Cardiac fibroblast (primary cell): ENCODE measurements at regions not wholly inside any gene's neighbourhood (a gene's known extent, or its start where the extent isn't known, plus 50 kb on each side); places are given as distances from the start of the nearest gene placed in this dataset.
A peak's percentile ranks its signal among the peaks of the same experiment; 100 is the strongest.

Experiments
- DNase-seq, 2 donors: peaks; one replicate each; pipeline versions ENCODE4 v3.0.0 to v3.0.0-alpha.2; 2010; ENCODE audit warnings: low read depth in 2 of 2
- H3K4me3 ChIP-seq, 2 donors: replicated peaks in 1 of 2; 1 replicate in 1 of 2; 2 replicates in 1 of 2; pipeline ENCODE4 v1.5.1; 2011; ENCODE audit warnings: low read depth in 2 of 2, low read length in 2 of 2, mild to moderate bottlenecking in 2 of 2, moderate library complexity in 1 of 2
- TF ChIP-seq, protein P1 (sequence below): IDR thresholded peaks from one replicate; pipeline ENCODE4 v1.5.1; 2011; ENCODE audit warnings: low read depth, mild to moderate bottlenecking, low read length, inconsistent platforms

DNA sequence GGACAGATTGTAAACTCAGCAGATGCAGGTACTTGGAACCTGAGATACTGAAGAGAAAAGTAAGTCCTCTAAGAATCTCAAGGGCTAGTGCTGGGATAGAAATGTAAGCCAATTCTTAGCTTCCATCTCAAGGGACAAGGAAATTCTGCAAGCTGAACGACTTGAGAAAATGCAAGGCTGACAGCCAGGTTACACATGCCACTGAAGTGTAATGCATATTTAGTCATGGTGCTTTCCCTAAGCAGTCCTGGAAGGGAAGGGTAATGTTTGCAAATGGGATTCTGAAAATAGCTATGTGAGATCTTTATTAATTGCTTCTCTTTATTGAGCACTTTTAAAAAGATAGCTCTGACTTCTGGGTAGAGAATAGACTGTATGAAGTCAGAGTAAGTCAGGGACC, 402.7 kb upstream of the SEL1L start:
- H3K4me3 ChIP-seq, result no peak overlapping the region
- TF ChIP-seq, protein P1, sequence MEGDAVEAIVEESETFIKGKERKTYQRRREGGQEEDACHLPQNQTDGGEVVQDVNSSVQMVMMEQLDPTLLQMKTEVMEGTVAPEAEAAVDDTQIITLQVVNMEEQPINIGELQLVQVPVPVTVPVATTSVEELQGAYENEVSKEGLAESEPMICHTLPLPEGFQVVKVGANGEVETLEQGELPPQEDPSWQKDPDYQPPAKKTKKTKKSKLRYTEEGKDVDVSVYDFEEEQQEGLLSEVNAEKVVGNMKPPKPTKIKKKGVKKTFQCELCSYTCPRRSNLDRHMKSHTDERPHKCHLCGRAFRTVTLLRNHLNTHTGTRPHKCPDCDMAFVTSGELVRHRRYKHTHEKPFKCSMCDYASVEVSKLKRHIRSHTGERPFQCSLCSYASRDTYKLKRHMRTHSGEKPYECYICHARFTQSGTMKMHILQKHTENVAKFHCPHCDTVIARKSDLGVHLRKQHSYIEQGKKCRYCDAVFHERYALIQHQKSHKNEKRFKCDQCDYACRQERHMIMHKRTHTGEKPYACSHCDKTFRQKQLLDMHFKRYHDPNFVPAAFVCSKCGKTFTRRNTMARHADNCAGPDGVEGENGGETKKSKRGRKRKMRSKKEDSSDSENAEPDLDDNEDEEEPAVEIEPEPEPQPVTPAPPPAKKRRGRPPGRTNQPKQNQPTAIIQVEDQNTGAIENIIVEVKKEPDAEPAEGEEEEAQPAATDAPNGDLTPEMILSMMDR, result no peak
- DNase-seq, result no peak

DNA sequence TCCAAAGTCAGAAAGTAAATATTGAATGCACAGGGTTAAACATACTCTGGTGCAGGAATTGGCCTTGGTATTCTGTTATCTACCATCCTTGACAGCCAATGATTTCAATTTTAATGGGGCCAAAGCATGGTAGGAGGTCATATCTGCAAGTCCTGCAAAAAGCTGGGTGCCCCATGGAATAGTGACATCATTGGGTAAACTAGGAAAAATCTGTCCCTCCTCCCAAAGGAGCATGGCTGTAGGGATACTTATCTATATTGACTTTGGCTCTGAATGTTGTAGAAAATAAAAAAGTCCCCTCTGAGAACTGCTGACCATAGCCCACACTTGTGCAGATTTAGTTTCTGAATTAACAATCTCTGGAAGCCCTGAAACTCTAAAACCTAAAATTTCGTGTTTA, 403.2 kb upstream of the SEL1L start:
- TF ChIP-seq, protein P1, result no peak
- DNase-seq, result no peak
- H3K4me3 ChIP-seq, result no peak overlapping the region

- no peak overlapping the region for H3K4me3 ChIP-seq
- TF ChIP-seq, protein P1, result no peak
- no peak for DNase-seq
Observed at GRCh38 chr14:81938341-81938740, 404.7 kb upstream of the SEL1L start.

DNA sequence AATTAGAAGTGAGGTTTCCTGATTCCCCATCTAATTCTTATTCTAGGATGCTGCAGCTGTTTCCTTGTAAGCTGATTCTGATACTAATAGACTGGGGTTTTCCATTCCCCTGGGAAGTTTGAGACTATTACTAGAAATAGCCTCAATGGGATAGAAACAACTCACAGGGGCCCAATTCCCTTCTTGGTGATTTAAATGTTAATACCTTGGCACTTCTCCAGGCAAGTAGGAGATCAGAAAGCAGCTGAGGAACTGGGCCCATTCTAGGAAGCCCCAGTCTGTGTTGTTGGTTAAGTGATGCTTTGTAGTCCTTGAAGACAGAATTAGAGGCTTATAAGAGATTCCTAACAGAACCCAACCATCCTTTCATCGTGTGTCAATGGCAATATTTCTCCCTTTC, 407.0 kb upstream of the SEL1L start:
- no peak overlapping the region for H3K4me3 ChIP-seq
- no peak for DNase-seq
- TF ChIP-seq, protein P1, result no peak

DNA sequence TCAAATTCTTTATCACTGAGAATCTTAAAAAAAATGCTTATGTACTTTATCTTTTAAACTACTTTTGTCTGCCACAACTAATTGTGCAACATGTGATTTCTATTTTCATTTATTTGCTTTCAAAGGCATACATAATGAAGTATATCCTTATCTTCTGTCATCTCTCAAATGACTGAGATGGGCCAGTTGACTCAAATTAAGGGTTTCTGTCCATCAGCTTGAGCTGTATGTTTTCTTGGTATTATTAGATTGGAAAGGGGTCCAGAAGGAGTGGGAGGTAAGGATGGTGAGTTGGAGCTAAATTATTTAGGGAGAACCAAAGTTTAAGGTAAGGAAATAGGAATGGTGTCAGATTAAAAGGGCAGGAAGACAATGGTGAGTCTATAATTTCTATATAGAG, 408.4 kb upstream of the SEL1L start:
- TF ChIP-seq, protein P1, result no peak
- no peak for DNase-seq
- no peak overlapping the region for H3K4me3 ChIP-seq

DNA sequence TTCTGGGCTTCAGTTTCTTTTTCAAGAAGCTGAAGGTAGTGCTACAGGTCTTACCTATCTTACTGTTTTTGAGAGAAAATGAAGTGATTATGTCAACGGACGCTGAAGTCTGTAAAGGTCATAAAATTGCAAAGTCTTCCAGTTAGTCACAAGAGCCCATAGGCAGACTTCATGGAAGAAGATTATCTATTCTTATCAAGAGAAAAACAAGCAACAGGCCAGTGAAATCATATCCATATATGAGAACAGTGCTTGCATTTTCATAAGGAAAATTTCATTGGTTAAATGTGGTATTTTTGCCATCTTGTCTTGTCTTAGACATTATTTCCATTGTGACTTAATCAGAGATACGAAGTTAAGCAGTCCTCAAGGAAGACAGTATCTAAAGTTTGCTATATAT, 412.7 kb upstream of the SEL1L start:
- TF ChIP-seq, protein P1, result no peak
- peak in 1 of 2 donors; percentile 2 for DNase-seq
- H3K4me3 ChIP-seq, result no peak overlapping the region
